ENCODE measurements at regions not wholly inside any gene's neighbourhood (a gene's known extent, or its start where the extent isn't known, plus 50 kb on each side); places are given as distances from the start of the nearest gene placed in this dataset.

DNA sequence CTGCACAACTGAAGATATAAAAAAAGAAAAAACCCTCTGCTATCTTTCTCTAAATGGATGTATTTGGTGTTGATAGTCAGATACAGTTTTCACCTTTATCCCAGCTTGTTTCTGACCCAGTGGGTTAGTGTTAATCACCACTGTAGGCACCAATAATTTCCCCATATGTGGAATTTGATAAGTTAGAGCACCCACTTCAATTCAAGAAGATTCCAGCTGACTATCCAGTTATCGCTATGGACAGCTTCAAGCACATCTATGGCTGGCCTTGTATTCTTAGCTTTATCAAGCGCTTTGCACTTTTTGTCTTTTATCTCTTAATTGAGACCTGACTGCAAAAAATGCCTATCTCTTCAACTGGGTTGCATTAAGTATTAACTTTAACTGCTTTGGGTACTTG lies 200.4 kb downstream of the NR4A2 start:
- no peak overlapping the region for H4K8ac ChIP-seq (replicated peaks; ENCODE audit: insufficient read length, low read depth, low read length)
- no peak overlapping the region for H3K4me2 ChIP-seq (ENCODE audit: insufficient read depth, insufficient read length, low read length)
- H3K56ac ChIP-seq (ENCODE audit: insufficient read length, low read depth, low read length): no peak overlapping the region
- no peaks in the 10 kb centered on the region for H4K20me1 ChIP-seq (ENCODE audit: control insufficient read depth, insufficient read depth, insufficient read length)
- no peak overlapping the region for H4K5ac ChIP-seq (ENCODE audit: insufficient read length, low read depth, low read length)
- H3K4ac ChIP-seq (ENCODE audit: low read depth, low read length): no peak overlapping the region
- H3K14ac ChIP-seq (ENCODE audit: insufficient read depth, low read length): no peak overlapping the region
- no CpG with 5 or more reads among the region's 2 CpGs for WGBS (ENCODE audit: extremely low coverage, insufficient read length, low lambda C conversion rate)
- H2BK5ac ChIP-seq (ENCODE audit: insufficient read length, low read length): no peak overlapping the region
- H3K23ac ChIP-seq (ENCODE audit: insufficient read length, low read depth, low read length): no peak overlapping the region
- H3K23me2 ChIP-seq (ENCODE audit: insufficient read length, low read depth, low read length, poor library complexity, severe bottlenecking): no peaks in the 10 kb centered on the region
- no peaks in the 10 kb centered on the region for H3K27me3 ChIP-seq (ENCODE audit: insufficient read depth, low read length)
- no peak overlapping the region for H2AK5ac ChIP-seq (ENCODE audit: insufficient read length, low read length)
- Mint-ChIP-seq H3K4me3 (no peak overlapping the region), H3K4me1 (peaks cover 0 to 2% of the 10 kb centered on the region in 2 experiments; a peak in 2 of 4 replicates), H3K27me3 (ENCODE audit: low read depth) (no peaks in the 10 kb centered on the region), H3K27ac (no peak overlapping the region), H3K36me3 (ENCODE audit: insufficient read depth in 1 of 3, low read depth in 3 of 3) (no peaks in the 10 kb centered on the region), H3K9me3 (no peaks in the 10 kb centered on the region; a peak in 1 of 5 replicates)
- H2AFZ ChIP-seq (ENCODE audit: low read length): no peak overlapping the region
- TF ChIP-seq, protein P1, sequence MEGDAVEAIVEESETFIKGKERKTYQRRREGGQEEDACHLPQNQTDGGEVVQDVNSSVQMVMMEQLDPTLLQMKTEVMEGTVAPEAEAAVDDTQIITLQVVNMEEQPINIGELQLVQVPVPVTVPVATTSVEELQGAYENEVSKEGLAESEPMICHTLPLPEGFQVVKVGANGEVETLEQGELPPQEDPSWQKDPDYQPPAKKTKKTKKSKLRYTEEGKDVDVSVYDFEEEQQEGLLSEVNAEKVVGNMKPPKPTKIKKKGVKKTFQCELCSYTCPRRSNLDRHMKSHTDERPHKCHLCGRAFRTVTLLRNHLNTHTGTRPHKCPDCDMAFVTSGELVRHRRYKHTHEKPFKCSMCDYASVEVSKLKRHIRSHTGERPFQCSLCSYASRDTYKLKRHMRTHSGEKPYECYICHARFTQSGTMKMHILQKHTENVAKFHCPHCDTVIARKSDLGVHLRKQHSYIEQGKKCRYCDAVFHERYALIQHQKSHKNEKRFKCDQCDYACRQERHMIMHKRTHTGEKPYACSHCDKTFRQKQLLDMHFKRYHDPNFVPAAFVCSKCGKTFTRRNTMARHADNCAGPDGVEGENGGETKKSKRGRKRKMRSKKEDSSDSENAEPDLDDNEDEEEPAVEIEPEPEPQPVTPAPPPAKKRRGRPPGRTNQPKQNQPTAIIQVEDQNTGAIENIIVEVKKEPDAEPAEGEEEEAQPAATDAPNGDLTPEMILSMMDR (conservative IDR thresholded peaks at IDR 0.05): no peak
- no peaks in the 10 kb centered on the region for H3K79me1 ChIP-seq (ENCODE audit: insufficient read depth, low read depth, low read length, poor library complexity, severe bottlenecking)
- H3K79me2 ChIP-seq (ENCODE audit: insufficient read depth, low read length): no peaks in the 10 kb centered on the region
- no peak overlapping the region for H3K18ac ChIP-seq (ENCODE audit: insufficient read length, low read depth, low read length)
- no peak overlapping the region for H4K91ac ChIP-seq (ENCODE audit: insufficient read length, low read depth, low read length)
- no peak for DNase-seq
- no peak overlapping the region for H2BK12ac ChIP-seq (ENCODE audit: insufficient read length, low read depth, low read length)
- H2BK20ac ChIP-seq (ENCODE audit: low read depth, low read length, poor library complexity, severe bottlenecking): no peak overlapping the region
- no peaks in the 10 kb centered on the region for H3K4me1 ChIP-seq (ENCODE audit: insufficient read depth, low read length)
- H3K9ac ChIP-seq (ENCODE audit: extremely low read depth, insufficient read length, low read length): no peak overlapping the region
- H2BK15ac ChIP-seq (ENCODE audit: low read depth, low read length): no peak overlapping the region
- H3K27ac ChIP-seq (ENCODE audit: insufficient read length, low read depth, low read length): no peak overlapping the region
- H3K9me3 ChIP-seq (ENCODE audit: control insufficient read depth, low read depth, low read length): no peaks in the 10 kb centered on the region
- H2BK120ac ChIP-seq (ENCODE audit: low read depth, low read length, poor library complexity, severe bottlenecking): no peak overlapping the region
- H3T11ph ChIP-seq (ENCODE audit: low read length): no peak overlapping the region

Data from H9 (cell line).